ENCODE measurements at regions not wholly inside any gene's neighbourhood (a gene's known extent, or its start where the extent isn't known, plus 50 kb on each side); places are given as distances from the start of the nearest gene placed in this dataset.

GRCh38 chr4:167380964-167381363 lies 146.7 kb upstream of the SPOCK3 start:
- no peak for TF ChIP-seq POLR2A (IDR thresholded peaks at IDR 0.05)
- no peak for TF ChIP-seq CTCF (IDR thresholded peaks at IDR 0.05)
